ENCODE measurements at regions not wholly inside any gene's neighbourhood (a gene's known extent, or its start where the extent isn't known, plus 50 kb on each side); places are given as distances from the start of the nearest gene placed in this dataset.

DNA sequence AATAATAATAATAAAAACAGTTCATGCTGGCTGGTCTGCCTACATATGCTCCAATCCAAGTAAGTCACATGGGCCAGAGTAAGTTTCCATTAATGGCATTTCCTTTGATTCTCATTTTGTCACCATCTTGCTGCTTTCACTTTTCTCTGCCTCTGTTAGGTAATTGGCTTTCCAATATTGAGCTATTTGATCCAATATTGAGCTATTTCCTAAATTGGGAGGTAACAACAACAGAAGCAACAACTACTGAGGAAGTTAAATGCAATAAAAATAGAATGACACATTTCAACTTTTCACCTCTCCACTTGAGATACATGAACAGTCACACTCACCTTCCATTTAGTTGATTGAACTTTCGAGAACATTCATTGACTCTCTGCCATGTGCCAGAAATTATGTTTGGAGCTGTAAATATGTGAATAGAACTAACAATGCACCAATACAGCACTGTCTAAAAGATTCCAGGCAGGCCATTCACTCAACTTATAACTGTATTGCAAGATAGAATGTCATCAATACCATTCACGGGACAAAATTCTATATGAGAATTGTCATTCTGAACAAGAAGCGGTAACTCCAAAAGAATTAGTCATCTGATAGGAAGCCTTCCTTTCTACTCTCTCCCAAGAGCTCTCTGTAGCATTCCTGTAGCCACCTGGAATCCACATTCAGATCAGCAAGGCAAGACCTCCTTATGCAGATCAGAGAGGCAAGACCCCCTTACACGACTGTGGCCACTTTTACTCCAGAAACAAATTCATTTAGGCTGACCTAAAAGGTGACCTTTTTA lies 136.4 kb downstream of the PHLDA1 start:
- Histone ChIP-seq H3K36me3 (no peaks in the 10 kb centered on the region), H3K9me3 (no peaks in the 10 kb centered on the region), H3K27me3 (replicated peaks in 1 of 7) (no peaks in the 10 kb centered on the region), H3K4me1 (no peaks in the 10 kb centered on the region), H3K27ac (no peak overlapping the region), H3K4me3 (no peak overlapping the region)
- WGBS, 5 donors: 88 to 97% (median 90%) methylated on average over 4 of the region's 4 CpGs
- TF ChIP-seq CTCF (IDR thresholded peaks at IDR 0.05 in 8 of 11, conservative IDR thresholded peaks at IDR 0.05 in 3 of 11) (no peak), POLR2AphosphoS5 (IDR thresholded peaks at IDR 0.05) (no peak)
- no peak for DNase-seq
- intact Hi-C loops (cut with DNase I; ENCODE audit: low total_unique reads): no loop called here

GRCh38 chr12:75893765-75894164 lies 137.8 kb downstream of the PHLDA1 start:
- H3K4me3 ChIP-seq: no peak overlapping the region
- H3K9me3 ChIP-seq: no peaks in the 10 kb centered on the region
- TF ChIP-seq POLR2A (IDR thresholded peaks at IDR 0.05): no peak
- no peak for TF ChIP-seq POLR2AphosphoS5 (IDR thresholded peaks at IDR 0.05)
- TF ChIP-seq CTCF (IDR thresholded peaks at IDR 0.05 in 8 of 11, conservative IDR thresholded peaks at IDR 0.05 in 3 of 11): no peak
- H3K4me1 ChIP-seq: peaks cover 0 to 6% (median 0%) of the 10 kb centered on the region in 6 donors
- DNase-seq: no peak
- 90 to 95% (median 94%) methylated on average over 3 of the region's 3 CpGs for WGBS, 5 donors
- H3K27ac ChIP-seq: no peak overlapping the region
- peaks cover 0 to 5% (median 0%) of the 10 kb centered on the region in 7 donors for H3K27me3 ChIP-seq (replicated peaks in 1 of 7)
- intact Hi-C loops (cut with DNase I; ENCODE audit: low total_unique reads): no loop called here
- H3K36me3 ChIP-seq: no peaks in the 10 kb centered on the region

DNA sequence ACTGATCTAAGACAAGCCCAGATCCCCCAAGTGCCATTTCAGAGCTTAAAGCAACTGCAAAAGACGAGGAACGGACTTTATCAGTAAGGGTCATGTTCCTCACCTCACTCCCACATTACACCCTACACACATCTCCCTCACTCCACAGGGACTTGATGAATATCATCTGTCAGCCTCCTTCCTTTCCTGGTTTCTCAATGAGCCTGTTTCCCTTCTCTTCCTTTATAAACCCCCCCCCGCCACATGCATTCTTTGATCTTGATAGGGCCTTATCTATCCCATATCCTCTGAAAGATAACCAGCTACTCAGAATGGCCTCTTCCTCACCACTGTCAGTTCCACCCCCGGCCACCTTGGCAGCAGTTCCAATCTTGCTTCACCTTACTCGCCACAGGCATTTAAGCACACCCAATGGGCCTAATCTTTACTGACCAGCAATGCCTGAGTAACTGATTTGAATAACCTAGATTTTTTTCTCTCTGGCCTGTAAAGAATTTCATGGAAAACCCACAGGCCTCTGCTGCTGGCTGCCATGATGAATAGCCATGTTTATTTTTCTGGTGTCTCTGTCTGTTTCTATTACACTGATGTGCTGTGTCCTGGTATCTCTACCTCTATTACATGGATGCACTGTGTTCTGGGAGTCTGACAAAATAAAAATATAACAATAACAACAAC lies 138.7 kb downstream of the PHLDA1 start:
- Histone ChIP-seq H3K27me3 (replicated peaks in 1 of 7) (peaks cover 0 to 5% (median 0%) of the 10 kb centered on the region in 7 donors), H3K4me3 (no peak overlapping the region), H3K4me1 (peaks cover 0 to 6% (median 0%) of the 10 kb centered on the region in 6 donors), H3K9me3 (no peaks in the 10 kb centered on the region), H3K27ac (no peak overlapping the region), H3K36me3 (no peaks in the 10 kb centered on the region)
- 56 to 70% (median 65%) methylated on average over 4 to 5 of the region's 5 CpGs for WGBS, 5 donors
- TF ChIP-seq POLR2AphosphoS5 (IDR thresholded peaks at IDR 0.05) (no peak), CTCF (IDR thresholded peaks at IDR 0.05 in 8 of 11, conservative IDR thresholded peaks at IDR 0.05 in 3 of 11) (no peak), POLR2A (IDR thresholded peaks at IDR 0.05) (no peak)
- no peak for DNase-seq
- intact Hi-C loops (cut with DNase I; ENCODE audit: low total_unique reads): no loop called here

DNA sequence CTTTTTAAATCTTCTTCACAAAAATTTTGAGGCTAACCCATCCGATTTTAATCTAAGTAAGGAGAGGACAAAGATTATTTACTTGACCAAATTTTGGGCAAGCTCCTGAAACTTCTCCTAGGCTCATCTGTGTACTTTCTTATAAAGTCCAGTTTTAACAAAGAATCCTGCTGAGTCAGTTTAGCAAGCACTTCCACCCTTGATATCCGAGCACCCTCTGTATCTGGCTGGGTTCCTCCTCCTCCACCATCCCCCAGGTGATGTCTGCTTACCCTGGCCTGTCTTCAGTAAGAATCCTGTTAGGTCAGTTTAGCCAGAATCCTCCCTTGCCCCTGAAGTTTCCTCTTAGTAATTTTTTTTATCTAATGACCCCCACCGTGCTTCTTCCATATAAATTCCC lies 140.5 kb downstream of the PHLDA1 start:
- no peak for TF ChIP-seq CTCF (IDR thresholded peaks at IDR 0.05 in 8 of 11, conservative IDR thresholded peaks at IDR 0.05 in 3 of 11)
- no peak overlapping the region for H3K4me3 ChIP-seq
- H3K36me3 ChIP-seq: no peaks in the 10 kb centered on the region
- intact Hi-C loops (cut with DNase I; ENCODE audit: low total_unique reads): no loop called here
- peaks cover 0 to 5% (median 0%) of the 10 kb centered on the region in 7 donors for H3K27me3 ChIP-seq (replicated peaks in 1 of 7)
- 76 to 86% (median 79%) methylated on average over 3 of the region's 3 CpGs for WGBS, 5 donors
- no peak for DNase-seq
- H3K4me1 ChIP-seq: peaks cover 0 to 6% (median 0%) of the 10 kb centered on the region in 6 donors
- H3K27ac ChIP-seq: no peak overlapping the region
- no peaks in the 10 kb centered on the region for H3K9me3 ChIP-seq

All from spleen (tissue), 11 donors.